ENCODE measurements at regions not wholly inside any gene's neighbourhood (a gene's known extent, or its start where the extent isn't known, plus 50 kb on each side); places are given as distances from the start of the nearest gene placed in this dataset.

DNA sequence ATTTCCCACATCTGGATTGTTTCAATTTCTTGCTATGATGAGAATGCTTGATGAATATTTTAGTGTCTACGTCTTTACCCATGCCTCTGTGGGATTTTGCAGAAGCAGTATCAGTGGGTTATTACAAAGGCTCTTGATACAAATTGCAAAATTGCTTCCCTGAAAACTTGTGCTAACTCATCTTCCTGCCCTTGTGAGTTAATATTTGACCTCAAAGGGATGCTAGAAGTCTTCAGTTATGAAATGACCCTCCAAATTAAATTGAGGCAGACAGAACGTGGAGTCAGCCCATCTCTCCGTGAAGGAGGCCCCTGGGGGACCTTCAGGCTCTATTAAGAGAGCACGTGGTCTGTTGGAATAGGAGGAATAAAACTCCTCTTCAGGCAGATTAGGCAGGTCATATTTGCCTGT, 239.2 kb upstream of the HS6ST1 start:
- H3K9me3 ChIP-seq, result no peaks in the 10 kb centered on the region
- no peaks in the 10 kb centered on the region for H3K27me3 ChIP-seq (ENCODE audit: insufficient read depth in 3 of 3, low read length in 2 of 3)
- DNase-seq, result peak in 1 of 2 donors; percentile 56
- H3K4me1 ChIP-seq, result no peaks in the 10 kb centered on the region
- intact Hi-C loops (cut with DNase I), result no loop called here
- no peaks in the 10 kb centered on the region for H3K36me3 ChIP-seq (ENCODE audit: insufficient read depth in 1 of 2, low read depth in 1 of 2)
- WGBS, 3 donors, result 40 to 49% (median 41%) methylated on average over 4 of the region's 4 CpGs
- peak in 3 of 4 donors; percentile 32 to 71 (median 40) for ATAC-seq
- H3K27ac ChIP-seq, result no peak overlapping the region
- H3K4me3 ChIP-seq, result no peak overlapping the region
- TF ChIP-seq, protein P1, sequence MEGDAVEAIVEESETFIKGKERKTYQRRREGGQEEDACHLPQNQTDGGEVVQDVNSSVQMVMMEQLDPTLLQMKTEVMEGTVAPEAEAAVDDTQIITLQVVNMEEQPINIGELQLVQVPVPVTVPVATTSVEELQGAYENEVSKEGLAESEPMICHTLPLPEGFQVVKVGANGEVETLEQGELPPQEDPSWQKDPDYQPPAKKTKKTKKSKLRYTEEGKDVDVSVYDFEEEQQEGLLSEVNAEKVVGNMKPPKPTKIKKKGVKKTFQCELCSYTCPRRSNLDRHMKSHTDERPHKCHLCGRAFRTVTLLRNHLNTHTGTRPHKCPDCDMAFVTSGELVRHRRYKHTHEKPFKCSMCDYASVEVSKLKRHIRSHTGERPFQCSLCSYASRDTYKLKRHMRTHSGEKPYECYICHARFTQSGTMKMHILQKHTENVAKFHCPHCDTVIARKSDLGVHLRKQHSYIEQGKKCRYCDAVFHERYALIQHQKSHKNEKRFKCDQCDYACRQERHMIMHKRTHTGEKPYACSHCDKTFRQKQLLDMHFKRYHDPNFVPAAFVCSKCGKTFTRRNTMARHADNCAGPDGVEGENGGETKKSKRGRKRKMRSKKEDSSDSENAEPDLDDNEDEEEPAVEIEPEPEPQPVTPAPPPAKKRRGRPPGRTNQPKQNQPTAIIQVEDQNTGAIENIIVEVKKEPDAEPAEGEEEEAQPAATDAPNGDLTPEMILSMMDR (IDR thresholded peaks at IDR 0.05), result no peak

DNA sequence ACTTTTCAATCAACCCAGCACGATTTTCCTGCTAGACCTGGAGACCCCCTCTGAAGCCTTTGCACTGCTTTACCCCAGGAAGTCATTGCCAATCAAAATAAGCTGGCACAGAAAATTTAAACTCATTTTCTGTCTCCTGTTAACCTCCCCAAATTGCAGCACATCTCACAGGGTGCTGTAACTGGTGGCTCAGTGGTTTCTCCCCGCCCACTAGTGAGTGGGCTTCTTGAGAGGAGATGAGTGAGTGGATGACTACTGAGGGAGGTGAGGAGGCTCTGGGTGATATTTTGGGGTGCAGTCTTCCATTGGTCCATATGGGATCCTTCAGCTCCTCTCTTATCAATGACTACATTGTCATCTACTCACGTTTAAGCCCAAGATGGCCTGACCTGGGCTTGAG, 239.8 kb upstream of the HS6ST1 start:
- intact Hi-C loops (cut with DNase I), result no loop called here
- Histone ChIP-seq H3K27ac (no peak overlapping the region), H3K4me3 (no peak overlapping the region), H3K9me3 (no peaks in the 10 kb centered on the region), H3K27me3 (ENCODE audit: insufficient read depth in 3 of 3, low read length in 2 of 3) (no peaks in the 10 kb centered on the region), H3K4me1 (no peaks in the 10 kb centered on the region), H3K36me3 (ENCODE audit: insufficient read depth in 1 of 2, low read depth in 1 of 2) (no peaks in the 10 kb centered on the region)
- DNase-seq (no peak), ATAC-seq (no peak)
- TF ChIP-seq, protein P1 (IDR thresholded peaks at IDR 0.05), result no peak
- WGBS, 3 donors, result 80 to 87% (median 86%) methylated on average over 3 of the region's 3 CpGs

DNA sequence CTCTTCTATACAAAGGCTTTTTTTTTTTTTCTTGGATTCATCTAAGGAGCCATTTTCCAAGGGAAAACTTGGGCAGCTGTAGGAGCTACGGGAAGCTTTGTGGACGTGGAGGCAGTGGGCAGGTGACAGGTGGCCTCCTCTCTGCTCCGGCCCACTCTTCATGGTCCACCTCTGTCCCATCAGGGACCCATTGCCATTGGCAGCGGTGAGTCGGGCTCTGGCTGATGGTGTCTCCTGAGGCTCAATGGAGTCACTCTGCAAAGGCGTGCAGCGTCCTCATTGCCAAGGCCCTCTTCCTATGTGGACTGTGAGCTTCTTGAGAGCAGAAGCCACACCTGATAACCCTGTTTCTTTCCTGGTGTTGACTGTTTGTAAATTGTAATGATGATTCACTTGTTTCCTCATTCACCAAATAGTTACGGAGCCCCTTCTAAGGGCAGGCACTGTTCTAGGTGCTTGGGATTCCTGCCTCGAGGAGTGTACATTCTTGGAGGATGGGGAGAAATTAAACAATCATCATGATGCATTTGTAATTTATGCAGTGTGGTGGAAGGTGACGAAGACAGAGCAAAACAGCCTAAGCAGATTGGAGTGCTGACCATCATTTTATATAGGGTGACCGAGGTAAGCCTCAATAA, 240.3 kb upstream of the HS6ST1 start:
- WGBS, 3 donors, result 95% methylated on average over 11 of the region's 11 CpGs
- TF ChIP-seq, protein P1 (IDR thresholded peaks at IDR 0.05), result no peak
- Histone ChIP-seq H3K27me3 (ENCODE audit: insufficient read depth in 3 of 3, low read length in 2 of 3) (no peaks in the 10 kb centered on the region), H3K4me1 (no peaks in the 10 kb centered on the region), H3K9me3 (no peaks in the 10 kb centered on the region), H3K4me3 (no peak overlapping the region), H3K36me3 (ENCODE audit: insufficient read depth in 1 of 2, low read depth in 1 of 2) (no peaks in the 10 kb centered on the region), H3K27ac (no peak overlapping the region)
- DNase-seq (no peak), ATAC-seq (no peak)
- intact Hi-C loops (cut with DNase I), result no loop called here

DNA sequence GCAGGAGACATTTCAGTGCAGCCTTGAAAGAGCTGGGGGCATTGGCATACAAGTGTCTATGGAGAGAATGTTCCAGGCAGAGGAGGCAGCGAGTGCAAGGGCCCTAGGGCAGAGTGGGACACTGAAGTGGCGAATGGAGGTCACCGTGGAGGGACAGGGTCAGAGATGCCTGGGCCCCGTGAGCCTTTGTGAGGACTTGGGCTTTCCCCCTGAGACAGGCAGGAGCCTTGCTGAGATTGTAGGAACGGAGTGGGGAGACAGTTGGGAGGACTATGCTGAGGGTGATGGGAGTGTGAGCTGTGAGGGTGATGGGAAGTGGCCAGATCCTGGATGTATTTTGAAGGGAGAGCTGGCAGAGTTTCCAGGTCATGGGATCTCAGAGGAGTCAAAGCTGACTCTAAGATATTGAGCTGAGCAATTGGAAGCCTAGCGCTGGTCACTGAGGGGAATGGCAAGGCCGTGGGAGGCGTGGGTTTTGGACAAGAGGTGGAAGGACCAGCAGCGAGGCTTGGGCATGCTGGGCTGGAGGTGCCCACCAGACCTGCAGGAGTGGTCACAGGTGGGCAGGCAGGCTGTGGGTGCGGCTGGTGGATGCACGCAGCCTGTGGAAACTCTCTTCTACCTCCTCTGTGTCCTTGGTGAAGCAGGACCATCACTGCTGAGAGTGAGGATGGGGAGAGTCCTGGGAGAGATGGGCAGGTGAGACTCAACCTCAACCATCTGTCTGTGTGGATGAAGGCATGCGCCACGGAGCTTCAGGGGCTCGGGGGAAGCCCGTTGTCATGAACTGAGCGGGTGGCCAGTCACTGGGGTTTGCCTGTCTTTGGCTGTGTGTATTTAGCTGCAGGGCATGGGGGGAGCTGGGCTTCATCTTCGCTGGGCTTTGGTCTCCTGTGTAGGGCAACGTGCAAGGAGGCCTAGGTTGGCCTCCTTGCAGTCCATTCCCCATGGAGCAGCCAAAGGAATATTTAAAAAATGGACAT, 241.2 kb upstream of the HS6ST1 start:
- TF ChIP-seq, protein P1 (IDR thresholded peaks at IDR 0.05), result no peak
- ATAC-seq, result no peak
- 95 to 98% (median 95%) methylated on average over 18 of the region's 18 CpGs for WGBS, 3 donors
- Histone ChIP-seq H3K27me3 (ENCODE audit: insufficient read depth in 3 of 3, low read length in 2 of 3) (no peaks in the 10 kb centered on the region), H3K4me3 (no peak overlapping the region), H3K27ac (no peak overlapping the region), H3K9me3 (no peaks in the 10 kb centered on the region), H3K36me3 (ENCODE audit: insufficient read depth in 1 of 2, low read depth in 1 of 2) (no peaks in the 10 kb centered on the region), H3K4me1 (no peaks in the 10 kb centered on the region)
- intact Hi-C loops (cut with DNase I), result no loop called here
- DNase-seq, result no peak

Data from psoas muscle (tissue), 7 donors.